ENCODE measurements at regions not wholly inside any gene's neighbourhood (a gene's known extent, or its start where the extent isn't known, plus 50 kb on each side); places are given as distances from the start of the nearest gene placed in this dataset.

- TF ChIP-seq CTCF (IDR thresholded peaks at IDR 0.05), result no peak
- TF ChIP-seq POLR2A (IDR thresholded peaks at IDR 0.05), result no peak
These were observed 787.7 kb upstream of the TMEM132C start for GRCh38 chr12:127479256-127479655.
